ENCODE measurements at regions not wholly inside any gene's neighbourhood (a gene's known extent, or its start where the extent isn't known, plus 50 kb on each side); places are given as distances from the start of the nearest gene placed in this dataset.

- H3K9me3 ChIP-seq = no peaks in the 10 kb centered on the region
- TF ChIP-seq CTCF (IDR thresholded peaks at IDR 0.05) = no peak
- no peak for DNase-seq (ENCODE audit: low spot score)
- H3K4me3 ChIP-seq = no peak overlapping the region
- H3K4me1 ChIP-seq = no peaks in the 10 kb centered on the region
- no peak overlapping the region for H3K27ac ChIP-seq
- no peaks in the 10 kb centered on the region for H3K36me3 ChIP-seq
- H3K27me3 ChIP-seq = no peaks in the 10 kb centered on the region
Observed at GRCh38 chr5:12477554-12477953, 573.3 kb upstream of the CTNND2 start.

GRCh38 chr5:12467799-12468198, 563.6 kb upstream of the CTNND2 start:
- no peak overlapping the region for H3K4me3 ChIP-seq
- H3K27me3 ChIP-seq = no peaks in the 10 kb centered on the region
- no peak for DNase-seq (ENCODE audit: low spot score)
- no peaks in the 10 kb centered on the region for H3K36me3 ChIP-seq
- TF ChIP-seq CTCF (IDR thresholded peaks at IDR 0.05) = no peak
- no peaks in the 10 kb centered on the region for H3K4me1 ChIP-seq
- peaks cover 0 to 5% of the 10 kb centered on the region in 2 donors for H3K9me3 ChIP-seq
- H3K27ac ChIP-seq = no peak overlapping the region

- Histone ChIP-seq H3K4me3 (no peak overlapping the region), H3K36me3 (no peaks in the 10 kb centered on the region), H3K9me3 (no peaks in the 10 kb centered on the region), H3K27ac (no peak overlapping the region), H3K27me3 (no peaks in the 10 kb centered on the region), H3K4me1 (no peaks in the 10 kb centered on the region)
- TF ChIP-seq CTCF (IDR thresholded peaks at IDR 0.05) = no peak
- no peak for DNase-seq (ENCODE audit: low spot score)
Observed at GRCh38 chr5:12460493-12461261, 556.4 kb upstream of the CTNND2 start.

- H3K4me1 ChIP-seq = no peaks in the 10 kb centered on the region
- TF ChIP-seq CTCF (IDR thresholded peaks at IDR 0.05) = no peak
- H3K4me3 ChIP-seq = no peak overlapping the region
- H3K9me3 ChIP-seq = no peaks in the 10 kb centered on the region
- H3K27ac ChIP-seq = no peak overlapping the region
- H3K36me3 ChIP-seq = no peaks in the 10 kb centered on the region
- no peak for DNase-seq (ENCODE audit: low spot score)
- no peaks in the 10 kb centered on the region for H3K27me3 ChIP-seq
Observed at GRCh38 chr5:12459326-12459725, 555.1 kb upstream of the CTNND2 start.

GRCh38 chr5:12419075-12419474, 514.8 kb upstream of the CTNND2 start:
- Histone ChIP-seq H3K9me3 (no peaks in the 10 kb centered on the region), H3K27me3 (no peaks in the 10 kb centered on the region), H3K27ac (no peak overlapping the region), H3K4me3 (no peak overlapping the region), H3K4me1 (no peaks in the 10 kb centered on the region), H3K36me3 (no peaks in the 10 kb centered on the region)
- TF ChIP-seq CTCF (IDR thresholded peaks at IDR 0.05) = no peak
- DNase-seq (ENCODE audit: low spot score) = no peak

- Histone ChIP-seq H3K9me3 (no peaks in the 10 kb centered on the region), H3K36me3 (no peaks in the 10 kb centered on the region), H3K4me1 (no peaks in the 10 kb centered on the region), H3K4me3 (no peak overlapping the region), H3K27me3 (no peaks in the 10 kb centered on the region), H3K27ac (no peak overlapping the region)
- no peak for DNase-seq (ENCODE audit: low spot score)
- no peak for TF ChIP-seq CTCF (IDR thresholded peaks at IDR 0.05)
Observed at GRCh38 chr5:12413585-12413984, 509.3 kb upstream of the CTNND2 start.
